PC-9 (cell line): ENCODE measurements at regions not wholly inside any gene's neighbourhood (a gene's known extent, or its start where the extent isn't known, plus 50 kb on each side); places are given as distances from the start of the nearest gene placed in this dataset.

Experiments
- BruUV-seq: library from RNA; stranded (reverse); fragments of 400-500 nt; replicated peaks from 2 replicates; lab custom pipeline; 2021; lab: Mats Ljungman, UMichigan
- CTCF ChIA-PET: fragments of 300-600 bp; sonication (Branson Sonifier 250); formaldehyde crosslinking; loops from one replicate; lab custom pipeline; 2022; ENCODE audit warnings: antibody characterized with exemption; lab: Charles Lee
- POLR2A ChIA-PET: fragments of 300-600 bp; sonication (Branson Sonifier 250); formaldehyde crosslinking; loops from one replicate; lab custom pipeline; 2022; ENCODE audit warnings: antibody characterized with exemption; ENCODE audit not compliant: unreplicated experiment; lab: Charles Lee
- DNase-seq, 2 experiments: peaks; one replicate each; pipeline versions ENCODE4 v3.0.0 to v3.0.0-alpha.2; 2015 to 2022; ENCODE audit warnings: mixed read lengths in 1 of 2
- H2AFZ ChIP-seq: fragments of 200-600 bp; sonication (generic); 2 replicates; pipeline ENCODE4 v1.8.1; 2017; ENCODE audit warnings: antibody characterized with exemption
- H3F3A ChIP-seq: fragments of 200-600 bp; sonication (generic); 2 replicates; pipeline ENCODE4 v1.8.1; 2017; ENCODE audit warnings: antibody characterized with exemption, mild to moderate bottlenecking, low read depth; ENCODE audit not compliant: insufficient read depth
- H3K27ac ChIP-seq: fragments of 200-600 bp; sonication (generic); 2 replicates; pipeline ENCODE4 v1.6.1; 2016; ENCODE audit warnings: mixed run types
- H3K27me3 ChIP-seq: fragments of 200-600 bp; sonication (generic); 2 replicates; pipeline ENCODE4 v1.6.1; 2016; ENCODE audit warnings: low read depth, mixed run types; ENCODE audit not compliant: insufficient read depth
- H3K36me3 ChIP-seq: fragments of 200-600 bp; sonication (generic); 2 replicates; pipeline ENCODE4 v1.6.1; 2016; ENCODE audit warnings: low read depth, mixed run types
- H3K4me1 ChIP-seq: fragments of 200-600 bp; sonication (generic); replicated peaks from 2 replicates; pipeline ENCODE4 v1.6.1; 2016; ENCODE audit warnings: mixed run types; ENCODE audit not compliant: insufficient read depth
- H3K4me2 ChIP-seq: fragments of 200-600 bp; sonication (generic); 2 replicates; pipeline ENCODE4 v1.6.1; 2017; ENCODE audit warnings: mixed run types
- H3K4me3 ChIP-seq: fragments of 200-600 bp; sonication (generic); 2 replicates; pipeline ENCODE4 v1.6.1; 2016; ENCODE audit warnings: mixed run types
- H3K79me2 ChIP-seq: fragments of 200-600 bp; sonication (generic); 2 replicates; pipeline ENCODE4 v1.6.1; 2017; ENCODE audit warnings: low read depth, mixed run types
- H3K9me2 ChIP-seq: fragments of 200-600 bp; sonication (generic); 2 replicates; pipeline ENCODE4 v1.8.1; 2017; ENCODE audit warnings: mild to moderate bottlenecking; ENCODE audit not compliant: insufficient read depth
- H3K9me3 ChIP-seq: fragments of 200-600 bp; sonication (generic); 2 replicates; pipeline ENCODE4 v1.8.1; 2016; ENCODE audit warnings: low read depth; ENCODE audit not compliant: insufficient read depth
- H4K20me1 ChIP-seq: fragments of 200-600 bp; sonication (generic); 2 replicates; pipeline ENCODE4 v1.8.1; 2017; ENCODE audit not compliant: insufficient read depth
- CTCF ChIP-seq: fragments of 200-600 bp; sonication (generic); conservative IDR thresholded peaks from 2 replicates; pipeline ENCODE4 v1.6.1; 2017; ENCODE audit warnings: mixed run types, antibody characterized with exemption, mild to moderate bottlenecking, moderate library complexity
- EZH2 ChIP-seq: fragments of 200-600 bp; sonication (generic); IDR thresholded peaks from 2 replicates; pipeline ENCODE4 v1.8.0; 2017; ENCODE audit warnings: antibody characterized with exemption, low read depth
- intact Hi-C: fragments of 100-400 bp; cut with micrococcal nuclease; formaldehyde crosslinking; loops from one replicate; pipeline ENCODE4 v1.10.0; 2022; ENCODE audit not compliant: unreplicated experiment

- H3K9me2 ChIP-seq, result no peaks in the 10 kb centered on the region
- no peak overlapping the region for H3K4me2 ChIP-seq
- no peaks in the 10 kb centered on the region for H3K9me3 ChIP-seq
- CTCF ChIA-PET, result interaction anchor here (0.5 kb wide), 1 partner anchor 98 kb away, joined by 4 read pairs; no protein-coding TSS in a partner anchor
- no peaks in the 10 kb centered on the region for H4K20me1 ChIP-seq
- POLR2A ChIA-PET, result no interaction called here
- no peak for DNase-seq
- H3K4me3 ChIP-seq, result no peak overlapping the region
- no peaks in the 10 kb centered on the region for H3K36me3 ChIP-seq
- TF ChIP-seq EZH2 (no peak), CTCF (no peak)
- no peaks in the 10 kb centered on the region for H3K79me2 ChIP-seq
- 0 out of 2 replicates have a peak, but pooled peaks cover 5% of the 10 kb centered on the region for H3K4me1 ChIP-seq
- H3K27me3 ChIP-seq, result peaks cover 41% of the 10 kb centered on the region
- intact Hi-C loops, result no loop called here
- H2AFZ ChIP-seq, result no peak overlapping the region
- no peaks in the 10 kb centered on the region for H3F3A ChIP-seq
- H3K27ac ChIP-seq, result no peak overlapping the region
- BruUV-seq, result no TSS peak
Observed at GRCh38 chr4:180060159-180060889, 2182.9 kb upstream of the TENM3 start.

GRCh38 chr4:180081072-180081471 lies 2162.1 kb upstream of the TENM3 start:
- Histone ChIP-seq H3K9me2 (no peaks in the 10 kb centered on the region), H3K36me3 (no peaks in the 10 kb centered on the region), H3K27ac (no peak overlapping the region), H4K20me1 (no peaks in the 10 kb centered on the region), H3K4me3 (no peak overlapping the region), H3K79me2 (no peaks in the 10 kb centered on the region), H3F3A (no peaks in the 10 kb centered on the region), H3K4me2 (no peak overlapping the region), H2AFZ (no peak overlapping the region), H3K9me3 (no peaks in the 10 kb centered on the region), H3K4me1 (no peaks in the 10 kb centered on the region), H3K27me3 (no peaks in the 10 kb centered on the region)
- intact Hi-C loops, result no loop called here
- TF ChIP-seq EZH2, result no peak
- TF ChIP-seq CTCF, result no peak
- BruUV-seq, result no TSS peak
- POLR2A ChIA-PET, result no interaction called here
- DNase-seq, result no peak
- CTCF ChIA-PET, result no interaction called here

GRCh38 chr4:180084561-180084960 lies 2158.6 kb upstream of the TENM3 start:
- no peaks in the 10 kb centered on the region for H3K79me2 ChIP-seq
- no peaks in the 10 kb centered on the region for H3K4me1 ChIP-seq
- no peak overlapping the region for H3K4me3 ChIP-seq
- no peaks in the 10 kb centered on the region for H3K27me3 ChIP-seq
- no TSS peak for BruUV-seq
- no peak for DNase-seq
- H3K27ac ChIP-seq, result no peak overlapping the region
- TF ChIP-seq CTCF, result no peak
- no peak for TF ChIP-seq EZH2
- ChIA-PET CTCF (no interaction called here), POLR2A (no interaction called here)
- H2AFZ ChIP-seq, result no peak overlapping the region
- no peak overlapping the region for H3K4me2 ChIP-seq
- intact Hi-C loops, result no loop called here
- H4K20me1 ChIP-seq, result no peaks in the 10 kb centered on the region
- H3F3A ChIP-seq, result no peaks in the 10 kb centered on the region
- H3K36me3 ChIP-seq, result no peaks in the 10 kb centered on the region
- no peaks in the 10 kb centered on the region for H3K9me2 ChIP-seq
- H3K9me3 ChIP-seq, result no peaks in the 10 kb centered on the region
